ENCODE measurements at regions not wholly inside any gene's neighbourhood (a gene's known extent, or its start where the extent isn't known, plus 50 kb on each side); places are given as distances from the start of the nearest gene placed in this dataset.

DNA sequence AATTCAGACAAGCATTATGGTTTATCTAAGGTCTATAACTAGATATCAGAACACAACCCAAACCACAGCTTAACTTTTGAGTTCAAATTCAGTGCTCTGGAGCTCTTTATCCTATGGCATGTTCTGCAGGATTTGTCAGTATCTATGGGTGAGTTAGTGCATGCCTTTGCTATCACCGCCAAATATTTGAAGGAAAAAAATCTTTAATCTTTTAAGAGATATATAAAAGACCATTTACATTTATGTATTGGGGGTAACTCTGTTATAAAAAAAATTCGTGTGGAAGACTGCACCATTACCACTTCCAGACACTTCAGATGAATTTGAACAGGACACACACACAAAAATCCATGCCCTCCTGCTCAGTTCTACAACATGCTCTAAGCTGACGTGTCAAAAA is 313.5 kb upstream of the CHORDC1 start:
- DNase-seq (ENCODE audit: low read depth) = no peak
- TF ChIP-seq, protein P1, sequence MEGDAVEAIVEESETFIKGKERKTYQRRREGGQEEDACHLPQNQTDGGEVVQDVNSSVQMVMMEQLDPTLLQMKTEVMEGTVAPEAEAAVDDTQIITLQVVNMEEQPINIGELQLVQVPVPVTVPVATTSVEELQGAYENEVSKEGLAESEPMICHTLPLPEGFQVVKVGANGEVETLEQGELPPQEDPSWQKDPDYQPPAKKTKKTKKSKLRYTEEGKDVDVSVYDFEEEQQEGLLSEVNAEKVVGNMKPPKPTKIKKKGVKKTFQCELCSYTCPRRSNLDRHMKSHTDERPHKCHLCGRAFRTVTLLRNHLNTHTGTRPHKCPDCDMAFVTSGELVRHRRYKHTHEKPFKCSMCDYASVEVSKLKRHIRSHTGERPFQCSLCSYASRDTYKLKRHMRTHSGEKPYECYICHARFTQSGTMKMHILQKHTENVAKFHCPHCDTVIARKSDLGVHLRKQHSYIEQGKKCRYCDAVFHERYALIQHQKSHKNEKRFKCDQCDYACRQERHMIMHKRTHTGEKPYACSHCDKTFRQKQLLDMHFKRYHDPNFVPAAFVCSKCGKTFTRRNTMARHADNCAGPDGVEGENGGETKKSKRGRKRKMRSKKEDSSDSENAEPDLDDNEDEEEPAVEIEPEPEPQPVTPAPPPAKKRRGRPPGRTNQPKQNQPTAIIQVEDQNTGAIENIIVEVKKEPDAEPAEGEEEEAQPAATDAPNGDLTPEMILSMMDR (conservative IDR thresholded peaks at IDR 0.05; ENCODE audit: low read depth, low read length) = no peak

DNA sequence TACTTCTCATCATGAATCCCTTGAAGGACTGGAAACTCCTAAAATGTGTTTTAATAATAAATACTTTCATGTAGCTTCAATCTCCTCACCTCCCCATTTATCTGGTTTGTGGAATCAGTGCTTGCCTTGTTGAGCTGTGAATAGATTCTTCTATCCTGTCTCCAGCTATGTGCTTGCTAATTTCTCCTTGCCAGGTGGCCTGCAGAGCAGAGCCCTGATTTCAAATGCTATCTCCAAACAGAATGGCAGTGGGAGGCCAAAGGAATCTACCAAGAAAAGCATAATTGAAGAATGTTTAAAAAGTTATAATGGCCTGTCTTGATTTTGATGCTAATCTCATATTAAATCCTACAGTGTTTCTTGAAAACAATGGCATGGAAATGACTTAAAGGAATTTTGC is 309.3 kb upstream of the CHORDC1 start:
- no peak overlapping the region for H3K4me3 ChIP-seq (ENCODE audit: low read length)
- DNase-seq (ENCODE audit: low read depth) = no peak
- TF ChIP-seq, protein P1 (conservative IDR thresholded peaks at IDR 0.05; ENCODE audit: low read depth, low read length) = no peak

More for the DNA sequence above, 313.5 kb upstream of the CHORDC1 start:
- no peak overlapping the region for H3K4me3 ChIP-seq (ENCODE audit: low read length)

DNA sequence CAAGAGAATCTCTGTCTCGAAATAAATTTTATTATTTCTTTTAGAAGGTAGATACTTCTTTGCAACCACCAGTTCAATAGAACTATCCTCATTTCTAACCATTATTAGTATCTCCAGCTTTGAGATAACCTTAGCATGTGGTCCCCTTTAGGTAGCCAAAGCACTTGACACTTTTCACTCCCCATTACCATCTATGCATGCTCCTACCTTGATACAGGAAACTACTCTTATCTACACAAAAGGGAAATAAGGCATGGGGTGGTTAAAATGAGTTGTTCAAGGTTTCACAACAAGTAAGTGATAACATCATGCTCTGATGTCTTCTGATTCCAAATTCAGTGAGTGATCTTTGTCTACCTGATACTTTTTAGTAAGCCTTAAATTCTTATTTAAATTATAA is 308.2 kb upstream of the CHORDC1 start:
- DNase-seq (ENCODE audit: low read depth) = no peak
- TF ChIP-seq, protein P1 (conservative IDR thresholded peaks at IDR 0.05; ENCODE audit: low read depth, low read length) = no peak
- no peak overlapping the region for H3K4me3 ChIP-seq (ENCODE audit: low read length)

DNA sequence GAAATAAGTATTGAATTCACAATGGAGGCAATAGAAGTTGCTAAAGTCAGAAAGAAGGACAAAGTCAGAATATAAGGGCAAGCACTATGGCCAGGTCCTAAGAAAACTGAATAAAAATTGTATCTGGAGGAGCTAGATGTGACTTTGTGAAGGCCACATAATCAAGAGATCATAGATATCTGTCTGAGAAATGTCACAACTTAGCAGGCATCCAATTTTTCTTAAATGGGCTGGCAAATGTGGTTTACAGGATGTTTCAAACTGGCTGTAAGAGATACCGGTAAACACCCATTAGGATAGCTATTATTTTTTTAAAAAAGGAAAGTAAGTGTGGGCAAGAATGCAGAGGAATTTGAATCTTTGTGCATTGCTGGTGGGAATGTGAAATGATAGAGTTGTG is 303.1 kb upstream of the CHORDC1 start:
- no peak for DNase-seq (ENCODE audit: low read depth)
- TF ChIP-seq, protein P1 (conservative IDR thresholded peaks at IDR 0.05; ENCODE audit: low read depth, low read length) = no peak
- H3K4me3 ChIP-seq (ENCODE audit: low read length) = no peak overlapping the region

DNA sequence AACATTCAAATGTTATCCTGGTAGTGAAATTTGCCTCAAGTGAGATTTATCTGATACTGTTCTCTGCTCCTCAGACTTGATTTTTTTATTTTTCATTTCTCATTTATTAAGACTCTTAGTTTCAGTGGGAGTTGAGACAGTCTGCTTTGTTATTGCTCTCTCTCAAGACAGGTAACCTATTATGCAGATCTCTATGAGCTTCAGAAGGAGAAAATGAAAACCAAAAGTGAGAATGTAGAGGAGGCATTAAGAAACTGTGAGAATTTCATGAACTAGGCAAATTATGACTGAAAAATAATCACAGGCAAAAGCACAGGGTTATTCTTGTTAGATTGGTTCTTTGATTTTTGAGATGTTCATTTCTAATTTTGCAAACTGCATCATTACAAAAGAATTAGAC is 290.0 kb upstream of the CHORDC1 start:
- H3K4me3 ChIP-seq (ENCODE audit: low read length) = no peak overlapping the region
- DNase-seq (ENCODE audit: low read depth) = no peak
- TF ChIP-seq, protein P1 (conservative IDR thresholded peaks at IDR 0.05; ENCODE audit: low read depth, low read length) = no peak

DNA sequence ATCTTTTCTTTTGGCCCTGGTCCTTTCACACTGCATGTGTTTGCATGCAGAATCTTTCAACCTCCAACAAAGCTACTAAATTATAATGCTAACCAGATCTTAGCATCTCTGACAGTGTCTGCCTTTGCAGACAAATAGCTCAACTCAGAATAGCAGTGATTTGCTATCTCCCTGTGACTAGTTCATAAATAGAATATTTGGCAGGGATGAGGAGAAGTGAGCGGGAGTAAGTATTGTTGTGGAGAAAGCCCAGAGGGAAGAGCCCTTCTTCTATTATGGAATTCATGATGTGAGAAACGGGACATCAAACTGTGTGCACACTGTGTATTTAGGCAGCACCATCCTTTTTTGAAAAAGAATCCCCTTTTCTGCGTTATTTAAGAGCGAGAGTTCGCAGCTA is 288.0 kb upstream of the CHORDC1 start:
- no peak for DNase-seq (ENCODE audit: low read depth)
- TF ChIP-seq, protein P1 (conservative IDR thresholded peaks at IDR 0.05; ENCODE audit: low read depth, low read length) = no peak
- H3K4me3 ChIP-seq (ENCODE audit: low read length) = no peak overlapping the region

DNA sequence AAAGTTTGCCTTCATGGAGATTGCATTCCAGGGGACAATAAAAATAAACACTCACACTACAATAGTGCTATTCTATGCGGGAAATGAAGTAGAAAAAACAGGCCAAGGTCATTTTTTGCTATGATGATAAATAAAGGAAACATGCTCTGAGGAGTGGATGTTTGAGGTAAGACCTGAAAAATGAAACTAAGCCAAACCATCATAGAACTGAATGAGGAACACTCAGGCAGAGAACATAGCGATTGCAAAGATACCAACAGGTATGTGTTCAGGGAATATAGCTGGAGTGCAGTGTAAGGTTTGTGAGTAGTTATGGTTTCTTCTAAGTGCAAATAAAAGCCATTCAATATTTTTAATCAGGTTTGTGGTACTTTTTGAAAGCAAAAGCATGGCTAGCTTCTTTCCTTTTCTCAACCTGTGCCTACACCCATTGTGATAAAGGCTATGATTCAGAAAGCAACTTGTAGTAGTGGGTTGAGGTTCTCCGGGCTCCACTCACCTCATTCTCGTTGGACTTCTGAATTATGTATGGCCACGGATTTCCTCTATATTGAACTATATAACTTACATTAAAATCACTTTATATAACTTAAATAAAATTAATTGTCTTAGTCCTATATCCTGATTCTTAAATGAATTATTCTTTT is 278.2 kb upstream of the CHORDC1 start:
- TF ChIP-seq, protein P1 (conservative IDR thresholded peaks at IDR 0.05; ENCODE audit: low read depth, low read length) = no peak
- no peak overlapping the region for H3K4me3 ChIP-seq (ENCODE audit: low read length)
- DNase-seq (ENCODE audit: low read depth) = no peak

Data from retinal pigment epithelial cell (primary cell).